Heart left ventricle (tissue), 16 donors: ENCODE measurements at regions not wholly inside any gene's neighbourhood (a gene's known extent, or its start where the extent isn't known, plus 50 kb on each side); places are given as distances from the start of the nearest gene placed in this dataset.

ENCODE experiments used
- ATAC-seq, 4 donors: fragments of 200-7000 bp; cut with Tn5 transposase; one replicate each; pipeline ENCODE4 v1.9.1; 2020 to 2022; ENCODE audit warnings: moderate library complexity in 4 of 4, mild to moderate bottlenecking in 3 of 4, moderate number of reproducible peaks in 1 of 4
- DNase-seq, 5 donors: peaks; one replicate each; pipeline ENCODE4 v3.0.0-alpha.2; 2020
- H3K27ac ChIP-seq, 12 donors: fragments of 200-600 bp; sonication (generic) in 4 of 12; one replicate each; pipeline versions ENCODE4 v1.5.0 to v1.8.0; 2016 to 2022; ENCODE audit warnings: mild to moderate bottlenecking in 2 of 12
- H3K27me3 ChIP-seq, 9 donors: fragments of 200-600 bp; sonication (generic) in 2 of 9; one replicate each; pipeline versions ENCODE4 v1.5.1 to v1.8.0; 2016 to 2022; ENCODE audit warnings: mild to moderate bottlenecking in 3 of 9
- H3K36me3 ChIP-seq, 9 donors: fragments of 200-600 bp; sonication (generic) in 2 of 9; one replicate each; pipeline versions ENCODE4 v1.5.0 to v1.8.0; 2018 to 2022; ENCODE audit warnings: mild to moderate bottlenecking in 2 of 9
- H3K4me1 ChIP-seq, 12 donors: fragments of 200-600 bp; sonication (generic) in 4 of 12; one replicate each; pipeline versions ENCODE4 v1.5.0 to v1.8.0; 2016 to 2022; ENCODE audit warnings: mild to moderate bottlenecking in 3 of 12
- H3K4me3 ChIP-seq, 12 donors: fragments of 200-600 bp; sonication (generic) in 4 of 12; one replicate each; pipeline versions ENCODE4 v1.5.0 to v1.8.0; 2017 to 2022; ENCODE audit warnings: mild to moderate bottlenecking in 9 of 12, moderate library complexity in 4 of 12
- H3K9me3 ChIP-seq, 12 donors: fragments of 200-600 bp; sonication (generic) in 4 of 12; one replicate each; pipeline versions ENCODE4 v1.5.0 to v1.8.0; 2016 to 2022; ENCODE audit warnings: mild to moderate bottlenecking in 1 of 12
- POLR2A ChIP-seq, 2 donors: fragments of 450-650 bp; IDR thresholded peaks; one replicate each; pipeline ENCODE4 v1.6.1; 2017; ENCODE audit warnings: antibody characterized with exemption in 2 of 2, mild to moderate bottlenecking in 2 of 2, moderate library complexity in 2 of 2
- WGBS, 4 donors: extraction: QIAGEN DNeasy Blood & Tissue Kit in 2 of 4; methylation state at CpG; one replicate each; pipeline versions ENCODE4 v1.1.5 to v1.1.7; 2013 to 2018; 5-methylcytosine and 5-hydroxymethylcytosine counted together
- intact Hi-C, 10 donors: fragments of 100-400 bp; cut with DNase I; formaldehyde crosslinking; loops; one replicate each; pipeline versions ENCODE4 v1.11.1 to v1.14.2; 2022
- TF ChIP-seq, protein P1 (sequence below), 12 donors: fragments of 200-600 bp; sonication (generic) in 4 of 12; IDR thresholded peaks; one replicate each; pipeline versions ENCODE4 v1.5.0 to v1.8.0; 2018 to 2022; ENCODE audit warnings: antibody characterized with exemption in 12 of 12, mild to moderate bottlenecking in 5 of 12
- donor health status: ischemic (EF 13 %, LVEDD 7.1; RV severe dilation, severe dysfunction).
- donor health status: healthy with polysubstance abuse.
- donor health status: DM: no; HTN: yes; CAD: no.
- donor health status: DM: no; HTN: no; CAD: no.
- donor health status: ischemic (EF 25% LVEDD 6.9; RV normal size, moderate dysfunction).
- donor health status: ischemic (EF 25% LVEDD 5.7; RV mildly dilated, moderate dysfunction).
- donor health status: healthy.
- donor health status: DM: yes; HTN: yes; CAD: no.
- donor health status: ischemic (EF 35%, LVEDD 5.7; RV mildly dilated, moderate dysfunction).
- donor health status: nonischemic (EF 11% LVEDD 7.7; RV severe dilation, severe dysfunction).
- donor health status: DM: yes; HTN: yes; CAD: no.
- donor health status: PGD.
- donor health status: ischemic (EF 29% LVEDD 5.4; RV normal size, mild dysfunction).
- donor health status: nonischemic (EF 23%, LVEDD 6.1; RV moderate dilation, normal function).

GRCh38 chr6:148087659-148088058 lies 255.0 kb upstream of the SASH1 start:
- no peak for DNase-seq
- H3K36me3 ChIP-seq = no peaks in the 10 kb centered on the region
- ATAC-seq = no peak
- 85 to 89% (median 86%) methylated on average over 3 of the region's 3 CpGs for WGBS, 4 donors
- TF ChIP-seq, protein P1, sequence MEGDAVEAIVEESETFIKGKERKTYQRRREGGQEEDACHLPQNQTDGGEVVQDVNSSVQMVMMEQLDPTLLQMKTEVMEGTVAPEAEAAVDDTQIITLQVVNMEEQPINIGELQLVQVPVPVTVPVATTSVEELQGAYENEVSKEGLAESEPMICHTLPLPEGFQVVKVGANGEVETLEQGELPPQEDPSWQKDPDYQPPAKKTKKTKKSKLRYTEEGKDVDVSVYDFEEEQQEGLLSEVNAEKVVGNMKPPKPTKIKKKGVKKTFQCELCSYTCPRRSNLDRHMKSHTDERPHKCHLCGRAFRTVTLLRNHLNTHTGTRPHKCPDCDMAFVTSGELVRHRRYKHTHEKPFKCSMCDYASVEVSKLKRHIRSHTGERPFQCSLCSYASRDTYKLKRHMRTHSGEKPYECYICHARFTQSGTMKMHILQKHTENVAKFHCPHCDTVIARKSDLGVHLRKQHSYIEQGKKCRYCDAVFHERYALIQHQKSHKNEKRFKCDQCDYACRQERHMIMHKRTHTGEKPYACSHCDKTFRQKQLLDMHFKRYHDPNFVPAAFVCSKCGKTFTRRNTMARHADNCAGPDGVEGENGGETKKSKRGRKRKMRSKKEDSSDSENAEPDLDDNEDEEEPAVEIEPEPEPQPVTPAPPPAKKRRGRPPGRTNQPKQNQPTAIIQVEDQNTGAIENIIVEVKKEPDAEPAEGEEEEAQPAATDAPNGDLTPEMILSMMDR (IDR thresholded peaks at IDR 0.05) = no peak
- no peak for TF ChIP-seq POLR2A (IDR thresholded peaks at IDR 0.05)
- H3K27ac ChIP-seq = no peak overlapping the region
- H3K27me3 ChIP-seq = no peaks in the 10 kb centered on the region
- intact Hi-C loops = no loop called here
- no peaks in the 10 kb centered on the region for H3K4me1 ChIP-seq
- peaks cover 0 to 27% (median 12%) of the 10 kb centered on the region in 12 donors for H3K9me3 ChIP-seq
- H3K4me3 ChIP-seq = no peak overlapping the region

- intact Hi-C loops = no loop called here
- TF ChIP-seq, protein P1 (IDR thresholded peaks at IDR 0.05) = no peak
- no peak for TF ChIP-seq POLR2A (IDR thresholded peaks at IDR 0.05)
- H3K4me1 ChIP-seq = no peaks in the 10 kb centered on the region
- no peak overlapping the region for H3K4me3 ChIP-seq
- no peaks in the 10 kb centered on the region for H3K27me3 ChIP-seq
- no peak overlapping the region for H3K27ac ChIP-seq
- H3K36me3 ChIP-seq = no peaks in the 10 kb centered on the region
- WGBS, 4 donors = 77 to 87% (median 81%) methylated on average over 2 of the region's 2 CpGs
- DNase-seq (no peak), ATAC-seq (no peak)
- peaks cover 0 to 32% (median 12%) of the 10 kb centered on the region in 12 donors for H3K9me3 ChIP-seq
Observed at GRCh38 chr6:148090326-148090725, 252.3 kb upstream of the SASH1 start.

GRCh38 chr6:148091394-148091793 lies 251.2 kb upstream of the SASH1 start:
- Histone ChIP-seq H3K27ac (no peak overlapping the region), H3K4me3 (no peak overlapping the region), H3K36me3 (no peaks in the 10 kb centered on the region), H3K4me1 (no peaks in the 10 kb centered on the region), H3K27me3 (no peaks in the 10 kb centered on the region), H3K9me3 (peaks cover 0 to 32% (median 12%) of the 10 kb centered on the region in 12 donors)
- intact Hi-C loops = no loop called here
- ATAC-seq = no peak
- no peak for DNase-seq
- no peak for TF ChIP-seq POLR2A (IDR thresholded peaks at IDR 0.05)
- TF ChIP-seq, protein P1 (IDR thresholded peaks at IDR 0.05) = no peak

DNA sequence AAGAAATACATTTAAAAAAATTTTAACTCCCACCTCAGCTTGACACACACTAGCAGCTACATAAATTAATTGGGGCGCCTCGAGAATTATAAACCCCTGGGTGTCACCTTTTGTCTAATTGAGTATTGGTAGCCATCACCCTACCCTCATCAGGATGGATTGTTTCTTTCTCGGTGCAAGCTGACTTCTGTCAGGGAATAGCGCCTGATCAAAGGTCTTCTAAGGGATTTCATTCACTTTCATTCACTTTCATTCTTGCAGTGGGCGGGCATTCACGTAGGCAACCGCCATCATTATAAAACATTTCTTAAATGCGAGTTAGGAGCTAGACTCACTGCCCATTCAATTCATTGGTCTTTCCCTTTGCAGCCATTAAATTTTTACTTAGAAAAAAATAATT lies 239.2 kb upstream of the SASH1 start:
- no peaks in the 10 kb centered on the region for H3K27me3 ChIP-seq
- no peaks in the 10 kb centered on the region for H3K36me3 ChIP-seq
- intact Hi-C loops = no loop called here
- WGBS, 4 donors = 92 to 96% (median 93%) methylated on average over 8 of the region's 8 CpGs
- no peak for TF ChIP-seq POLR2A (IDR thresholded peaks at IDR 0.05)
- TF ChIP-seq, protein P1 (IDR thresholded peaks at IDR 0.05) = no peak
- H3K4me3 ChIP-seq = no peak overlapping the region
- DNase-seq (no peak), ATAC-seq (no peak)
- H3K9me3 ChIP-seq = no peaks in the 10 kb centered on the region
- no peaks in the 10 kb centered on the region for H3K4me1 ChIP-seq
- no peak overlapping the region for H3K27ac ChIP-seq
